Astrocyte of the spinal cord (primary cell): ENCODE measurements at regions not wholly inside any gene's neighbourhood (a gene's known extent, or its start where the extent isn't known, plus 50 kb on each side); places are given as distances from the start of the nearest gene placed in this dataset.

Experiments
- DNase-seq: peaks from one replicate; pipeline ENCODE4 v3.0.0; 2011; ENCODE audit warnings: low read depth, low spot score
- H3K4me3 ChIP-seq: 2 replicates; pipeline ENCODE4 v1.5.1; 2011; ENCODE audit warnings: low read depth, mild to moderate bottlenecking, low read length, moderate library complexity
- CTCF ChIP-seq: IDR thresholded peaks from 2 replicates; pipeline ENCODE4 v1.5.1; 2012; ENCODE audit warnings: low read depth, mild to moderate bottlenecking, low read length, inconsistent platforms
- in situ Hi-C: cut with HindIII; loops from 2 replicates; pipeline ENCODE4 v1.10.0; 2017; ENCODE audit warnings: low sequenced_read_pairs

GRCh38 chrX:137297167-137297566, 263.4 kb upstream of the GPR101 start:
- in situ Hi-C loops, result no loop called here
- TF ChIP-seq CTCF, result no peak
- no peak for DNase-seq
- H3K4me3 ChIP-seq, result no peak overlapping the region

- in situ Hi-C loops, result no loop called here
- H3K4me3 ChIP-seq, result no peak overlapping the region
- DNase-seq, result no peak
- no peak for TF ChIP-seq CTCF
Observed at GRCh38 chrX:137290011-137290410, 256.2 kb upstream of the GPR101 start.

GRCh38 chrX:137287191-137287590, 253.4 kb upstream of the GPR101 start:
- H3K4me3 ChIP-seq, result no peak overlapping the region
- TF ChIP-seq CTCF, result no peak
- in situ Hi-C loops, result no loop called here
- no peak for DNase-seq

- no peak for TF ChIP-seq CTCF
- no peak overlapping the region for H3K4me3 ChIP-seq
- no peak for DNase-seq
- in situ Hi-C loops, result no loop called here
Observed at GRCh38 chrX:137286423-137286822, 252.6 kb upstream of the GPR101 start.

- in situ Hi-C loops, result no loop called here
- DNase-seq, result no peak
Observed at GRCh38 chrX:137278825-137279224, 245.0 kb upstream of the GPR101 start.

GRCh38 chrX:137263374-137263773, 229.6 kb upstream of the GPR101 start:
- H3K4me3 ChIP-seq, result no peak overlapping the region
- no peak for TF ChIP-seq CTCF
- DNase-seq, result no peak
- in situ Hi-C loops, result no loop called here

More at GRCh38 chrX:137278825-137279224, 245.0 kb upstream of the GPR101 start:
- no peak for TF ChIP-seq CTCF
- no peak overlapping the region for H3K4me3 ChIP-seq

GRCh38 chrX:137245183-137245582, 211.4 kb upstream of the GPR101 start:
- TF ChIP-seq CTCF, result no peak
- no peak for DNase-seq
- in situ Hi-C loops, result no loop called here

More at GRCh38 chrX:137245183-137245582, 211.4 kb upstream of the GPR101 start:
- no peak overlapping the region for H3K4me3 ChIP-seq
